Medulla oblongata (tissue), 1 donor: ENCODE measurements at regions not wholly inside any gene's neighbourhood (a gene's known extent, or its start where the extent isn't known, plus 50 kb on each side); places are given as distances from the start of the nearest gene placed in this dataset.
A peak's percentile ranks its signal among the peaks of the same experiment; 100 is the strongest.

ENCODE experiments used
- DNase-seq: peaks from one replicate; pipeline ENCODE4 v3.0.0-alpha.2; 2015; ENCODE audit errors: extremely low spot score

DNA sequence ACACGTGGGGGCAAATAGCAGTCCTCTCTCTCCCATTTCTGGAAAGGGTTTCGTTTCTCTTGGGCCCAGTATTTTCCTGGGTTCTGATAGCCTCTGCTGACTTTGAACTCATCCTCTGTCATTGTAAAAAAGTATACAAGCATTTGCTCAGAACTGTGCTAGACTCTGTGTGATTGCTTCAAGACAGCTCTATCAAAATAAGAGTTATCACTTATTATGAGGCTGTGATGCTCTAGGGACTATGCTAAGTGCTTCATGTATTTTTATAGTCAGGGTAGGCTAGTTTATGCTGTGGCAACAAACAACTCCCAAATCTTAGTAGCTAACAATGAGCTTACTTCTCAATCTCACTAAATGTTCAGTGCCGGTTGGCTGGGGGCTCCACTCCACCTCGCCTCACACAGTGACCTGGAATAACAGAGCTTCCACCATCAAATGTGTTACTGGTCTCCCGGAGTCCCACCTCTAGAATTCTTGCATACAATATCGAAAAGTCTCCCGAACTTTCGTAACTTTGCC lies 110.8 kb upstream of the CDC42EP3 start:
- DNase-seq: no peak

- no peak for DNase-seq
These were observed 111.4 kb upstream of the CDC42EP3 start for GRCh38 chr2:37782721-37783371.

GRCh38 chr2:37783545-37783944 lies 112.1 kb upstream of the CDC42EP3 start:
- no peak for DNase-seq

DNA sequence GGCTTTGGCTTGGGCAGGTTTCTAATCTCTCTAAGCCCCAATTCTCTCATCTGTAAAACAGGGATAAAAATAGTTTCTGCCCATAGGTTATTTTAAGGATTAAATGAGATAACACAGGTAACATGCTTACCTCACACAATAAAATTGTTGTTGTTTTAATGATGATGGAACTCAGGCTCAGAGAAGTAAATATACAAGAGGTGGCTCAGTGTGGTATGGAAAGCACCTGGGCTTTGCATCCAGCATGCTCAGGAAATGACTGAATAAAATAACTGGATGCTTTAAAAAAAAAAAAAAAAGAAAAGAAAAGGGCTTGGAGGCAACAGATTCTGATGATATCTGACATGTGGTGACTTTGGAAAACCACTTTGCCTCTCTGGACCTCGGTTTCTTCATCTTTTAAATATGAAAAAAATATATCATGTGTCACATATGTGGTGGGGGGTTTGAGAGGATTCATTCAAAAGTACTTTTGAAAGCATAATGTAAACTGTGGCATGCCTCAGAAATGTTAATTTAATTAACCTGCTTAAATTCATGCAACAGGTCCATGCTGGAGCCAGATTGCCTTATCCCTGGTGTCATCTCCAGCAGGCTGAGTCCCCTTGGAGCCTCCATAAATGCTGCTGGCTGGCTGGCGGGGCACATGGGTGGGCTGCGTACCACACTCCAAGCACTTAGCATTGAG lies 112.8 kb upstream of the CDC42EP3 start:
- DNase-seq: no peak

- no peak for DNase-seq
These were observed 113.3 kb upstream of the CDC42EP3 start for GRCh38 chr2:37784759-37785149.

DNA sequence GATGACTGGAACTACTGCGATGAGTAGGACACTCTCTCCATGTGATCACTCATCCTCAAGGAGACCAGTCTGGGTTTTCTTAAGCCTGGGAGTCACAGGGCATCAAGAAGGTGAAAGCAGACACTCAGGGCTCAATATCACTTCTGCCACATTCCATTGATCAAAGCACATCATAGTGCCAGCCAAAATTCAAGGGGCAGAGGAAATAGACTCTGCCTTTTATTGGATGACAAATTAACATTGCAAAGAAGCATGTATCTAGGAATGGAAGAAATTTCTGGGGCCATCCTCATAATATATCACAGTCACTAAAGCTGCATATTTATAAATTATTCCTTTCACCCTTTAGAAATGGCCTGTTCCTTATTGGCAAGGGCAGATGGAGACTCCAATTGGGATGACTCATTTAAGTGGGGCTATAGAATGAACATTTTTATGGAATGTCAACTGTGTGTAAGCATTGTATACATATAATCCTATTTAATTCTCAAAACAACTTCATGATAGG lies 114.8 kb upstream of the CDC42EP3 start:
- no peak for DNase-seq

GRCh38 chr2:37786854-37787253 lies 115.4 kb upstream of the CDC42EP3 start:
- no peak for DNase-seq

DNA sequence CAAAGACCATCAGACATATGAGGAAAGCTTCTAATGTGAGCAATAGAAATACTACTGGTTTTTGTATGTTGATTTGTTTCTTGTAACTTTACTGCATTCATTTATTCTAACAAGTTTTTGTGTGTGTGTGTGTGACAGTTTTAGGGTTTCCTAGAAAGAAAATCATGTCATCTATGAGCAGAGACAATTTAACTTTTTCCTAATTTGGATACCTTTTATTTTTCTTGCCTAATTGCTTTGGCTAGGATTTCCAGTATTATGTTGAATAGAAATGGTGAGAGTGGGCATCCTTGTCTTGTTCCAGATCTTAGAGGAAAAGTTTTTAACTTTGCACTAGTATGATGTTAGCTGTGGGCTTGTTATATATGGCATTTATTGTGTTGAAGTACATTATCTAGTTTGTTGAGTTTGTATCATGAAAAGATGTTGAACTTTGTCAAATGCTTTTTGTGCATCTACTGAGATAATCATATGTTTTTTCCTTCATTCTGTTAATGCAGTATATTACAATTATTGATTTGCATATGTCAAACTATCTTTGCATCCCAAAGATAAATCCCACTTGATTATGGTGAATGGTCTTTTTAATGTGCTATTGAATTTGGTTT lies 117.3 kb upstream of the CDC42EP3 start:
- DNase-seq: no peak

DNA sequence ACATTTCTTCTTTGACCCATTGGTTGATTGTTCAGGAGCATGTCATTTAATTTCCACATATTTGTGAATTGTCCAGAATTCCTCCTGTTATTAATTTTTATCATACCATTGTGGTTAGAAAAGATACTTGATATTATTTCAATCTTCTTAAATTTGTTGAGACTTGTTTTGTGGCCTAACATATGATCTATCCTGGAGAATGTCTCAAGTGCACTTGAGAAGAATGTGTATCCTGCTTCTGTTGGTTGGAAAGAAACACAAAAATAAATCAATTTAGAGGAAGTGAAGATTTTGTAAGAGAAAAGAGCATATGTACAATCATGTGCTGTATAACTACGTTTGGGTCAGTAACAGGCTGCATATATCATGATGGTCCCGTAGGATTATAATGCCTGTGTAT lies 118.6 kb upstream of the CDC42EP3 start:
- DNase-seq: no peak

DNA sequence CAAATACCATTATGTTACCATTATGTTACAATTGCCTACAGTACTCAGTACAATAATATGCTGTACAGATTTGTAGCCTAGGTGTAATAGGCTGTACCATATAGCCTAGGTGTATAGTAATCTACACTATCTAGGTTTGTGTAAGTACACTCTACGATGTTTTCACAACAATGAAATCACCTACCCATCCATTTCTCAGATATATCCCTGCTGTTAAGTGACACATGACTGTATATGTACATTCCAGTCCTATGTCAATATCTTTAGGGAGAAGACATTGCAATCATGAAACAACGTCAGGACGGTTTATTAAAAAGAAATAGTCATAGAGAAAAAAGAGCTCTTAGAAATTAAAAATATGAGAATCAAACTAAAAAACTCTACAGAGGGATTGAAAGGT lies 119.0 kb upstream of the CDC42EP3 start:
- no peak for DNase-seq

GRCh38 chr2:37792366-37792765 lies 120.9 kb upstream of the CDC42EP3 start:
- DNase-seq: no peak

GRCh38 chr2:37793004-37793403 lies 121.6 kb upstream of the CDC42EP3 start:
- no peak for DNase-seq

DNA sequence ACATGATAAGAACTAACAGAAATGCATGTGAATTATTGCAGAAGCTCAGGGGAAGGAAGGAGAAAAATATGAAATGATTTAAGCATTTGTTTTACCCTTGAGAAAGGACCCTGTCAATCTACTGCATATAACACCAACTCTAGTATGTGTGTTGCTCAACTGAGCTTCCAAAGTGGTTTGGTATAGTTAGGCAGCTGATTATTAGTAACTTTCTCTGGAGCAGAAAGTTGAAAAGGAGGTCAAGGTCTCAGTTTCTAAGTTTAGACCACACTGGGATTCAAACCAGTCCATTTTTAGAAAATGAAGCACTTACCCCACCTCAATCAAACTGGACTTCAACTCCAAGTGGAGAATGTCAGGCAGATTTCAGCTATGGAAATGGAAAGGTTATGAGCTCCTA lies 123.3 kb upstream of the CDC42EP3 start:
- no peak for DNase-seq

DNA sequence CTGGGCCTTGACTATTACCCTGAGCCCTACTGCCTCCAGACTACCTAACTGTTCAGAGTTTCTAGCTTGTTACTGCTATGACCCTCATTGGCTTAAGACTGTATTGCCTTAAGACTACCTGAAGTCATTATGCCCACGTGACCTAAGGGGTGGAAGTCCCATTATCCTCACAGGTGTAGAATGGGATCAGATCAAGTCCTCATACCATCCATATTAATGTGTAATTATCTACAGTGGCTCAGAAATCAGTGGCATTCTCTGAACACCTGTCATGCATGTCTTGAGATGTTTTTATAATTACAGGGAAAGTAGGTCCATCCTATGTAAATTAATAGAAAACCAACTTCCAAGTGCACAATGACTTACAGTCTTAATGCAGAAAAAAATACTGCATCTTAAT lies 124.0 kb upstream of the CDC42EP3 start:
- no peak for DNase-seq

DNA sequence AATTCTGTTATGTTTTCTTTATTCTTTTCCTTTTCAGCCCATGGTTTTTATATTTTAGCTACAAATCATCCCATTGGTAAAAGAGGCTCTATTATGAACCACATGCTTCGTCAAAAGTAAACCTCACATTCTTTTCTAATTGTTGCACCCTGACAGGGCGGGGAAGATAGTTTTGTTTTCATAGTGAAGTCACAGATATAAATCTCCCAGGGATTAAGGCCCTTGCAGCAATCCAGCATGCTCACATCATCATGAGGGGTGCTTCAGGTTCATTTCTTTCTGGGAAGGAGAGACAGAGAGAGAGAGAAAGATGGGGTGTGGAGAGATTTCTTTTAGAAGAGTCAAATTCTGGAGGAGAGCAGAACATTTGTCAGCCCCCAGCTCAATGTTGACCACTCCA lies 124.5 kb upstream of the CDC42EP3 start:
- no peak for DNase-seq

DNA sequence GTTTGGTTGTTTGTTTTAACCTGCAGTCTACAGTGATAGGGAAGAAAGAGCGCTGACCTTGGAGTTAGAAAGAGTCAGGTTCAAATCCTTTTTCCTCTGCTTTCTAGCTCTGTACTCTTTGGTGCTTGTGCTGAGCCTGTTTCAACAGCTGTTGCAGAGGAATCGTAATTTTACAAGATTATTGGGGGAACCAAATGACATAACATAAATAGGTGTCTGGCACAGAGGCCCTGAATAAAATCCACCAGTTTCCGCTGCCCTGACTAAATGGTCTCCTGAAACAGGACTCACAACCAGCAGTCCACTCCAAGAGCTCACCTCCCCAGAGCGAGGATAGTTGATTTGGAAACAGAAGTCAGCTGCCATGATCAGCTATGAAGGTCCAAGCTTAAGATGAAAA lies 125.0 kb upstream of the CDC42EP3 start:
- DNase-seq: no peak

DNA sequence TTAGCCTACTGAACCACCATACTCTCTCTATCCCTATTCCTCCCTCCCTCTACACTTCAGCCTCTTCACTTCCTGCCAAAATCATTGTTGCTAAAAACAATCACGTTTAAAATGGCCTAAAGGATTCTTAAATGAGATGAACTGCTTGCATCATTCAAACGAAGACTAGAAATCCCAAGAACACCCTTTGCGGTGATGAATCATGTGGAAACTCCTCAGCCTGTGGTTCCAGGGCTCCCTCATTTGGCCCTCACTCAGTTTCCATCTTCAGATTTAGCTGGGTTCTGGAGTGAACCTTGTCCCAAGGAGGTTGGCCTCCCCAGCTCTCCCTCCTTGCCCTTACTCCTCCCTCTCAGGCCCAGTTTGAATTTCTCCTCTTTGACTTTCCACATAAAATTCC lies 125.6 kb upstream of the CDC42EP3 start:
- DNase-seq: no peak

DNA sequence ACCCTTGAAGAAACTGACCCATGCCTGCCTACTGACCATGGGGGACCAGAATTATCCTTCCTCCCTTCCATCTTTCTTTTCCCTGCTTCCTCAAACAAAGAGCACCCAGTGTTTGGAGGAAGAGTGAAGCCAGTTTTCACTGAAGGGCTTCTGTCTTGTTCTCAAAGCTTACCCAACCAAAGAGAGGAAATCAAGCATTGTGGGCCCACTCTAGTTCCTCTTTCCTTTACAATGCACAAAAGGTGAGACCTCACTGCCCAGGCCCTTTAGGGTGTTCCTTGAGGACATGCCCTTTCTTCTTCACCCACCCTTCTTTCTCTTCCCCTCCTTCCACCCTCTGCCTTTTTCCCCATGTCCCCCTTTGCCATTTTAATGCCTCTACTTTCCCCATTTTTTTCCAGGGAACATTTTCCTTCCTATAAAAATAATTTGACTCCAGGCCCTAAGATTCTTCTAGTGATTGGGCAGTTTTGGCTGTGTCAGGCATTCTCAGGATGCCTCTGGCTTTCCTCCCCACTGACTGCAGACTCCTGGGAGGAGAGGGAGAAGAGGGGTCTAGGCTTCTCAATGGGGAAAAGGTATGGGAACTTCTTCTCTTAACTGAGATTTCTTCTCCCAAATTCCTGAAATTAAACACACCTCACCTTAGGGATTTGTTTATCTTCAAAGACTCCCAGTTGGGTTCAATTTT lies 126.6 kb upstream of the RMDN2 start:
- peak; percentile 4 for DNase-seq

DNA sequence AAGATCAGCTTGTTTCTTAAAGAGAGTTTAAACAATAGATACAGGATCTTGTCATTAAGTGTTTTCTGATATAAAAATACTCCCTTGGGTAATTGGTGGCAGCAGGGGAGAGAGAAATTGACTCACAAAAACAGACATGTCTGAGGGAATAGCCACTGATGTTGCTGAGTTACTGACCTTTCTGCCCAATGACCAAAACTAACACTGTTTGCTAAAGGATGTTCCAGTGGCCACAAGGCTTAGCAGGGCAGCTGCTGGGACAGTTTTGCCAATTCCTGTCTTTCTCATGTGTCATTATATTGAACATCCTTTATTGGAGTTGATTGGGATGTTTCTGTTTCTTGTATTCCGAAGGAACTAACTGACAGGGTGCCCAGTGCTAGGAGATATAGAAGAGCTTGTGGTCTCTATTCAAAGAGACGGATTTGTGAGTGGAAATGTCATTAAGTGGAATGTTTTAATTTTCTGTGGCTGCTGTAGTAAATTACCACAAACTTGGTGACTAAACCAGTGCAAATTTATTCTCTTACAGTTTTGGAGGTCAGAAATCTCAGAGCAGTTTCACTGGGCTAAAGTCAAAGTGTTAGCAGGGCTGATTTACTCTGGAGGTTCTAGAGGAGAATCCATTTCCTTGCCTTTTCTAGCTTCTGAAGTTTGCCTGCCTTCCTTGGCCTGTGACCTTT lies 124.8 kb upstream of the RMDN2 start:
- DNase-seq: no peak

DNA sequence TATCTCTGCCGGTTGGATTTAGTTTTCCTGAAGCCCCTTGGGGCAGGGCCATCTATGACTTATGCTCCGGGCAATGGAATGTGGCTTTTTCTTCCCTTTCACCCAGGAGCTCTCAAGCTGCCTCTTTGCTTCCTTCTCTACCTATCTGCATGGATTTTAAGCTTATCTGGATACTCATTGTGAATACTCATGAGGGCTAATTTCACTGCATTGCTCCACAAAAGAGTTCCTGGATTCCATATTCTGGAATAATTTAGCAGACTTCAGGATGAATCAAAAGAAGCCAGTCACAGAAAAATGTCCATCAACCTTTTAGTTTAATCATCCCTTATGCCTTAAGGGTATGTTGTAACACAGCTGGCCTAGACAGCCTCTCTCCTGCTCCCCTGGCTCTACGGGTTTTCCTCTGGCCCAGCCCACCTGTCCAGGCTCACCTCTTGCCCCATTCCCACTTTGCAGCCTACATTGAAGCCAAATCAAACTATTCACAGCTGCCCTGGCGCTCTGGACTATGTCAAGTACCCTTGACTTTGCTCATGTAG lies 122.8 kb upstream of the RMDN2 start:
- no peak for DNase-seq

GRCh38 chr2:37802899-37803379 lies 122.1 kb upstream of the RMDN2 start:
- no peak for DNase-seq
